ENCODE measurements at regions not wholly inside any gene's neighbourhood (a gene's known extent, or its start where the extent isn't known, plus 50 kb on each side); places are given as distances from the start of the nearest gene placed in this dataset.

- Histone ChIP-seq H3K79me2 (ENCODE audit: insufficient read depth, low read length) (no peaks in the 10 kb centered on the region), H3K4me1 (ENCODE audit: insufficient read depth, low read length) (no peaks in the 10 kb centered on the region), H3K4me3 (ENCODE audit: low read depth in 1 of 2, low read length in 2 of 2) (no peak overlapping the region), H3K9me3 (ENCODE audit: insufficient read depth, low read length, severe bottlenecking) (no peaks in the 10 kb centered on the region), H3K36me3 (ENCODE audit: insufficient read depth, low read length) (no peaks in the 10 kb centered on the region), H3K27ac (ENCODE audit: low read length) (no peak overlapping the region), H3K27me3 (ENCODE audit: insufficient read depth, low read length, poor library complexity) (no peaks in the 10 kb centered on the region), H2AFZ (ENCODE audit: low read depth, low read length) (no peak overlapping the region), H4K20me1 (ENCODE audit: insufficient read depth, low read length) (no peaks in the 10 kb centered on the region), H3K4me2 (ENCODE audit: insufficient read depth, low read length) (no peak overlapping the region), H3K9ac (ENCODE audit: low read depth, low read length) (no peak overlapping the region)
- TF ChIP-seq EZH2 (IDR thresholded peaks at IDR 0.05; ENCODE audit: borderline replicate concordance, low read depth, low read length, severe bottlenecking) (no peak), CTCF (IDR thresholded peaks at IDR 0.05; ENCODE audit: borderline replicate concordance, extremely low read depth, low read length, poor library complexity, severe bottlenecking) (no peak)
- ATAC-seq (ENCODE audit: insufficient read depth, low read depth) (no peak), DNase-seq (no peak)
Measured at GRCh38 chr9:115412656-115413055, 294.7 kb upstream of the TNC start.

GRCh38 chr9:115413304-115413703, 295.3 kb upstream of the TNC start:
- no peak for ATAC-seq (ENCODE audit: insufficient read depth, low read depth)
- Histone ChIP-seq H2AFZ (ENCODE audit: low read depth, low read length) (no peak overlapping the region), H3K9me3 (ENCODE audit: insufficient read depth, low read length, severe bottlenecking) (no peaks in the 10 kb centered on the region), H3K79me2 (ENCODE audit: insufficient read depth, low read length) (no peaks in the 10 kb centered on the region), H3K4me1 (ENCODE audit: insufficient read depth, low read length) (no peaks in the 10 kb centered on the region), H3K27ac (ENCODE audit: low read length) (no peak overlapping the region), H3K4me3 (ENCODE audit: low read depth in 1 of 2, low read length in 2 of 2) (no peak overlapping the region), H3K4me2 (ENCODE audit: insufficient read depth, low read length) (no peak overlapping the region), H3K27me3 (ENCODE audit: insufficient read depth, low read length, poor library complexity) (no peaks in the 10 kb centered on the region), H4K20me1 (ENCODE audit: insufficient read depth, low read length) (no peaks in the 10 kb centered on the region), H3K36me3 (ENCODE audit: insufficient read depth, low read length) (no peaks in the 10 kb centered on the region), H3K9ac (ENCODE audit: low read depth, low read length) (no peak overlapping the region)
- TF ChIP-seq EZH2 (IDR thresholded peaks at IDR 0.05; ENCODE audit: borderline replicate concordance, low read depth, low read length, severe bottlenecking) (no peak), CTCF (IDR thresholded peaks at IDR 0.05; ENCODE audit: borderline replicate concordance, extremely low read depth, low read length, poor library complexity, severe bottlenecking) (no peak)
- DNase-seq: no peak

GRCh38 chr9:115413766-115414382, 295.9 kb upstream of the TNC start:
- Histone ChIP-seq H3K27me3 (ENCODE audit: insufficient read depth, low read length, poor library complexity) (no peaks in the 10 kb centered on the region), H3K36me3 (ENCODE audit: insufficient read depth, low read length) (no peaks in the 10 kb centered on the region), H3K4me1 (ENCODE audit: insufficient read depth, low read length) (no peaks in the 10 kb centered on the region), H3K9ac (ENCODE audit: low read depth, low read length) (no peak overlapping the region), H2AFZ (ENCODE audit: low read depth, low read length) (no peak overlapping the region), H3K4me3 (ENCODE audit: low read depth in 1 of 2, low read length in 2 of 2) (no peak overlapping the region), H3K79me2 (ENCODE audit: insufficient read depth, low read length) (no peaks in the 10 kb centered on the region), H3K27ac (ENCODE audit: low read length) (no peak overlapping the region), H3K4me2 (ENCODE audit: insufficient read depth, low read length) (no peak overlapping the region), H3K9me3 (ENCODE audit: insufficient read depth, low read length, severe bottlenecking) (no peaks in the 10 kb centered on the region), H4K20me1 (ENCODE audit: insufficient read depth, low read length) (no peaks in the 10 kb centered on the region)
- ATAC-seq (ENCODE audit: insufficient read depth, low read depth) (no peak), DNase-seq (no peak)
- no peak for TF ChIP-seq EZH2 (IDR thresholded peaks at IDR 0.05; ENCODE audit: borderline replicate concordance, low read depth, low read length, severe bottlenecking)
- no peak for TF ChIP-seq CTCF (IDR thresholded peaks at IDR 0.05; ENCODE audit: borderline replicate concordance, extremely low read depth, low read length, poor library complexity, severe bottlenecking)

Data from DND-41 (cell line).